Breast epithelium (tissue), 3 donors: ENCODE measurements at regions not wholly inside any gene's neighbourhood (a gene's known extent, or its start where the extent isn't known, plus 50 kb on each side); places are given as distances from the start of the nearest gene placed in this dataset.

Source experiments
- POLR2A ChIP-seq: fragments of 450-650 bp; IDR thresholded peaks from one replicate; pipeline ENCODE4 v1.6.1; 2016; ENCODE audit warnings: antibody characterized with exemption, mild to moderate bottlenecking, moderate library complexity
- TF ChIP-seq, protein P1 (sequence below), 3 donors: fragments of 450-650 bp; IDR thresholded peaks; one replicate each; pipeline ENCODE4 v1.5.1; 2016 to 2017; ENCODE audit warnings: antibody characterized with exemption in 3 of 3, mild to moderate bottlenecking in 3 of 3, moderate library complexity in 3 of 3

- TF ChIP-seq, protein P1, sequence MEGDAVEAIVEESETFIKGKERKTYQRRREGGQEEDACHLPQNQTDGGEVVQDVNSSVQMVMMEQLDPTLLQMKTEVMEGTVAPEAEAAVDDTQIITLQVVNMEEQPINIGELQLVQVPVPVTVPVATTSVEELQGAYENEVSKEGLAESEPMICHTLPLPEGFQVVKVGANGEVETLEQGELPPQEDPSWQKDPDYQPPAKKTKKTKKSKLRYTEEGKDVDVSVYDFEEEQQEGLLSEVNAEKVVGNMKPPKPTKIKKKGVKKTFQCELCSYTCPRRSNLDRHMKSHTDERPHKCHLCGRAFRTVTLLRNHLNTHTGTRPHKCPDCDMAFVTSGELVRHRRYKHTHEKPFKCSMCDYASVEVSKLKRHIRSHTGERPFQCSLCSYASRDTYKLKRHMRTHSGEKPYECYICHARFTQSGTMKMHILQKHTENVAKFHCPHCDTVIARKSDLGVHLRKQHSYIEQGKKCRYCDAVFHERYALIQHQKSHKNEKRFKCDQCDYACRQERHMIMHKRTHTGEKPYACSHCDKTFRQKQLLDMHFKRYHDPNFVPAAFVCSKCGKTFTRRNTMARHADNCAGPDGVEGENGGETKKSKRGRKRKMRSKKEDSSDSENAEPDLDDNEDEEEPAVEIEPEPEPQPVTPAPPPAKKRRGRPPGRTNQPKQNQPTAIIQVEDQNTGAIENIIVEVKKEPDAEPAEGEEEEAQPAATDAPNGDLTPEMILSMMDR (IDR thresholded peaks at IDR 0.05), result no peak
- TF ChIP-seq POLR2A, result no peak
These were observed 189.6 kb downstream of the DUSP6 start for GRCh38 chr12:89162589-89163261.
